ENCODE measurements at regions not wholly inside any gene's neighbourhood (a gene's known extent, or its start where the extent isn't known, plus 50 kb on each side); places are given as distances from the start of the nearest gene placed in this dataset.

GRCh38 chr3:14295037-14295436 is 107.4 kb upstream of the SLC6A6 start:
- TF ChIP-seq CTCF (conservative IDR thresholded peaks at IDR 0.05; ENCODE audit: low read depth, low read length) (no peak), EZH2 (IDR thresholded peaks at IDR 0.05; ENCODE audit: borderline replicate concordance, low read depth, low read length, poor library complexity, severe bottlenecking) (no peak)

Data from A673 (cell line).